Prostate gland (tissue), 2 donors: ENCODE measurements at regions not wholly inside any gene's neighbourhood (a gene's known extent, or its start where the extent isn't known, plus 50 kb on each side); places are given as distances from the start of the nearest gene placed in this dataset.

ENCODE experiments used
- POLR2AphosphoS5 ChIP-seq: sonication (generic); formaldehyde crosslinking; IDR thresholded peaks from one replicate; pipeline ENCODE4 v1.6.1; 2017; ENCODE audit warnings: antibody characterized with exemption
- TF ChIP-seq, protein P1 (sequence below), 4 experiments: fragments of 200-600 bp in 2 of 4; fragments of 450-650 bp in 2 of 4; sonication (generic) in 2 of 4; IDR thresholded peaks; 1 replicate in 3 of 4; 2 replicates in 1 of 4; pipeline ENCODE4 v1.5.1; 2016 to 2019; ENCODE audit warnings: antibody characterized with exemption in 4 of 4, mild to moderate bottlenecking in 2 of 4, moderate library complexity in 2 of 4

DNA sequence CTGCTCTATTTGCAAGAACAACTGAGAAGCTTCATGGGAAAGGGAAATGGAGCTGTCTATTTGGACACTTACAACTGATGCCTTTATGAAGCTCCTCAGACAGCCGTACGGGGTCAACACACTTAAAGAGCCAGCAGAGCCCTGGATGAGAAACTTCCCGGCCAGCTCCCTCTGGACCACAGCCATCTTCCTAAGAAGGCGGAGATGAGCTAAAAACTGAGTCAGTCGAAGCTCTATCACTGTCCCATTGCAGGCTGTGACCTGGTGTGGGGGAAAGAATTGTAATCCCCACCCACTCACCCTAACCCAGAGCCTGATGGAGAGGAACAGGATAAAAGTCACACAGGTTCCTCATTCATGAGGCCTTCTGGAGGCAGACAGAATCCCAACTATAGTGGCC lies 360.4 kb upstream of the JARID2 start:
- TF ChIP-seq, protein P1, sequence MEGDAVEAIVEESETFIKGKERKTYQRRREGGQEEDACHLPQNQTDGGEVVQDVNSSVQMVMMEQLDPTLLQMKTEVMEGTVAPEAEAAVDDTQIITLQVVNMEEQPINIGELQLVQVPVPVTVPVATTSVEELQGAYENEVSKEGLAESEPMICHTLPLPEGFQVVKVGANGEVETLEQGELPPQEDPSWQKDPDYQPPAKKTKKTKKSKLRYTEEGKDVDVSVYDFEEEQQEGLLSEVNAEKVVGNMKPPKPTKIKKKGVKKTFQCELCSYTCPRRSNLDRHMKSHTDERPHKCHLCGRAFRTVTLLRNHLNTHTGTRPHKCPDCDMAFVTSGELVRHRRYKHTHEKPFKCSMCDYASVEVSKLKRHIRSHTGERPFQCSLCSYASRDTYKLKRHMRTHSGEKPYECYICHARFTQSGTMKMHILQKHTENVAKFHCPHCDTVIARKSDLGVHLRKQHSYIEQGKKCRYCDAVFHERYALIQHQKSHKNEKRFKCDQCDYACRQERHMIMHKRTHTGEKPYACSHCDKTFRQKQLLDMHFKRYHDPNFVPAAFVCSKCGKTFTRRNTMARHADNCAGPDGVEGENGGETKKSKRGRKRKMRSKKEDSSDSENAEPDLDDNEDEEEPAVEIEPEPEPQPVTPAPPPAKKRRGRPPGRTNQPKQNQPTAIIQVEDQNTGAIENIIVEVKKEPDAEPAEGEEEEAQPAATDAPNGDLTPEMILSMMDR (IDR thresholded peaks at IDR 0.05): no peak
- TF ChIP-seq POLR2AphosphoS5: no peak
